ENCODE measurements at regions not wholly inside any gene's neighbourhood (a gene's known extent, or its start where the extent isn't known, plus 50 kb on each side); places are given as distances from the start of the nearest gene placed in this dataset.

- Histone ChIP-seq H3K79me2 (ENCODE audit: control insufficient read depth, insufficient read depth, low read length) (no peaks in the 10 kb centered on the region), H3K27me3 (ENCODE audit: control insufficient read depth in 2 of 2, insufficient read depth in 2 of 2, low read length in 2 of 2) (no peaks in the 10 kb centered on the region), H3K9me1 (replicated peaks; ENCODE audit: control insufficient read depth, extremely low read depth, insufficient read depth, low read length) (no peaks in the 10 kb centered on the region), H3K27ac (ENCODE audit: insufficient read depth, low read depth, low read length) (no peak overlapping the region), H3K4me2 (ENCODE audit: insufficient read depth, low read length) (no peak overlapping the region), H3K4me3 (replicated peaks in 1 of 3; ENCODE audit: insufficient read depth in 1 of 3, low read depth in 1 of 3, low read length in 3 of 3) (no peak overlapping the region), H2AFZ (ENCODE audit: low read depth, low read length) (no peak overlapping the region), H3K9me3 (replicated peaks; ENCODE audit: control insufficient read depth, insufficient read depth, low read length) (no peaks in the 10 kb centered on the region), H3K9ac (replicated peaks; ENCODE audit: extremely low read depth, insufficient read depth, low read length) (no peak overlapping the region), H3K4me1 (ENCODE audit: control insufficient read depth, extremely low read depth, insufficient read depth, low read length) (no peaks in the 10 kb centered on the region), H3K36me3 (ENCODE audit: control insufficient read depth in 2 of 2, extremely low read depth in 1 of 2, insufficient read depth in 2 of 2, low read length in 2 of 2) (no peaks in the 10 kb centered on the region), H4K20me1 (replicated peaks; ENCODE audit: control insufficient read depth, extremely low read depth, insufficient read depth, low read length) (no peaks in the 10 kb centered on the region)
- dilution Hi-C loops (cut with MboI; ENCODE audit: extremely low pct_ligation_motif_present, low sequenced_read_pairs) (no loop called here), intact Hi-C loops (cut with micrococcal nuclease) (no loop called here)
- CTCF ChIA-PET: no interaction called here
- DNase-seq (ENCODE audit: low read depth, low spot score) (no peak), FAIRE-seq (no peak)
- BruUV-seq (replicated peaks): no TSS peak
- TF ChIP-seq POLR2AphosphoS5 (IDR thresholded peaks at IDR 0.05; ENCODE audit: insufficient read depth, low read depth, low read length): no peak
- no peak for TF ChIP-seq MYC (IDR thresholded peaks at IDR 0.05; ENCODE audit: low read depth, low read length)
- POLR2A ChIA-PET: no interaction called here
Measured at GRCh38 chr14:42804141-42804540, 1197.5 kb downstream of the LRFN5 start.

DNA sequence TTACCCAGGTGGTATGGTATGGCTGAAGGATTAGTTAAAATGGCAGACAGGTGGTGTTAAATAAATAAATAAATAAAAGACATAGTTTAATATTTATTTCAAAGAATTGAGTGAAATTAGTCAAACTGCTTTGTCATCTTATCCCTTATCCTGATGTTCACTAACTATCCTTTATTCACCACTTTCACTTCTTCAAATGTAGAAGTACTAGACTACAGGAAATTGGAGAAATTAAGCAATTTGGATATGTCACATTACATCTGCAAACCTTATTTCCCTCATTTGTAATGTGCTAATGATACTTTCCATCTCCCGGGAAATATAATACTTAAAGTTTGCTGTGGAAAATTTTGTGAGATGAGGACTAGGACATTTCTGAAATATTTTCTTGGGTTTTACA is 1195.7 kb downstream of the LRFN5 start:
- no peak overlapping the region for H3K9ac ChIP-seq (replicated peaks; ENCODE audit: extremely low read depth, insufficient read depth, low read length)
- BruUV-seq (replicated peaks): no TSS peak
- no peaks in the 10 kb centered on the region for H3K27me3 ChIP-seq (ENCODE audit: control insufficient read depth in 2 of 2, insufficient read depth in 2 of 2, low read length in 2 of 2)
- ChIA-PET CTCF (no interaction called here), POLR2A (no interaction called here)
- FAIRE-seq: no peak
- TF ChIP-seq MAX (IDR thresholded peaks at IDR 0.05; ENCODE audit: insufficient read depth, insufficient read length): no peak
- TF ChIP-seq, protein P1, sequence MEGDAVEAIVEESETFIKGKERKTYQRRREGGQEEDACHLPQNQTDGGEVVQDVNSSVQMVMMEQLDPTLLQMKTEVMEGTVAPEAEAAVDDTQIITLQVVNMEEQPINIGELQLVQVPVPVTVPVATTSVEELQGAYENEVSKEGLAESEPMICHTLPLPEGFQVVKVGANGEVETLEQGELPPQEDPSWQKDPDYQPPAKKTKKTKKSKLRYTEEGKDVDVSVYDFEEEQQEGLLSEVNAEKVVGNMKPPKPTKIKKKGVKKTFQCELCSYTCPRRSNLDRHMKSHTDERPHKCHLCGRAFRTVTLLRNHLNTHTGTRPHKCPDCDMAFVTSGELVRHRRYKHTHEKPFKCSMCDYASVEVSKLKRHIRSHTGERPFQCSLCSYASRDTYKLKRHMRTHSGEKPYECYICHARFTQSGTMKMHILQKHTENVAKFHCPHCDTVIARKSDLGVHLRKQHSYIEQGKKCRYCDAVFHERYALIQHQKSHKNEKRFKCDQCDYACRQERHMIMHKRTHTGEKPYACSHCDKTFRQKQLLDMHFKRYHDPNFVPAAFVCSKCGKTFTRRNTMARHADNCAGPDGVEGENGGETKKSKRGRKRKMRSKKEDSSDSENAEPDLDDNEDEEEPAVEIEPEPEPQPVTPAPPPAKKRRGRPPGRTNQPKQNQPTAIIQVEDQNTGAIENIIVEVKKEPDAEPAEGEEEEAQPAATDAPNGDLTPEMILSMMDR (IDR thresholded peaks at IDR 0.05; ENCODE audit: extremely low read depth in 1 of 2, insufficient read depth in 1 of 2, low read depth in 1 of 2, low read length in 2 of 2): no peak
- H3K9me1 ChIP-seq (replicated peaks; ENCODE audit: control insufficient read depth, extremely low read depth, insufficient read depth, low read length): no peaks in the 10 kb centered on the region
- H4K20me1 ChIP-seq (replicated peaks; ENCODE audit: control insufficient read depth, extremely low read depth, insufficient read depth, low read length): no peaks in the 10 kb centered on the region
- no peak for DNase-seq (ENCODE audit: low read depth, low spot score)
- no peak overlapping the region for H2AFZ ChIP-seq (ENCODE audit: low read depth, low read length)
- H3K9me3 ChIP-seq (replicated peaks; ENCODE audit: control insufficient read depth, insufficient read depth, low read length): no peaks in the 10 kb centered on the region
- intact Hi-C loops (cut with micrococcal nuclease) (no loop called here), dilution Hi-C loops (cut with MboI; ENCODE audit: extremely low pct_ligation_motif_present, low sequenced_read_pairs) (no loop called here)
- no peaks in the 10 kb centered on the region for H3K4me1 ChIP-seq (ENCODE audit: control insufficient read depth, extremely low read depth, insufficient read depth, low read length)
- H3K27ac ChIP-seq (ENCODE audit: insufficient read depth, low read depth, low read length): no peak overlapping the region
- H3K4me3 ChIP-seq (replicated peaks in 1 of 3; ENCODE audit: insufficient read depth in 1 of 3, low read depth in 1 of 3, low read length in 3 of 3): no peak overlapping the region
- no peak overlapping the region for H3K4me2 ChIP-seq (ENCODE audit: insufficient read depth, low read length)
- no peaks in the 10 kb centered on the region for H3K79me2 ChIP-seq (ENCODE audit: control insufficient read depth, insufficient read depth, low read length)
- H3K36me3 ChIP-seq (ENCODE audit: control insufficient read depth in 2 of 2, extremely low read depth in 1 of 2, insufficient read depth in 2 of 2, low read length in 2 of 2): no peaks in the 10 kb centered on the region

Measured in endothelial cell of umbilical vein (primary cell).